ENCODE measurements at regions not wholly inside any gene's neighbourhood (a gene's known extent, or its start where the extent isn't known, plus 50 kb on each side); places are given as distances from the start of the nearest gene placed in this dataset.
"Not testable (repeated sequence)": the region's sequence is repeated elsewhere in the genome, so short reads cannot be mapped to it uniquely, and the experiment has no call there.

GRCh38 chr10:107546986-107547385, 382.5 kb upstream of the SORCS1 start:
- no peak for DNase-seq (ENCODE audit: low read depth)

DNA sequence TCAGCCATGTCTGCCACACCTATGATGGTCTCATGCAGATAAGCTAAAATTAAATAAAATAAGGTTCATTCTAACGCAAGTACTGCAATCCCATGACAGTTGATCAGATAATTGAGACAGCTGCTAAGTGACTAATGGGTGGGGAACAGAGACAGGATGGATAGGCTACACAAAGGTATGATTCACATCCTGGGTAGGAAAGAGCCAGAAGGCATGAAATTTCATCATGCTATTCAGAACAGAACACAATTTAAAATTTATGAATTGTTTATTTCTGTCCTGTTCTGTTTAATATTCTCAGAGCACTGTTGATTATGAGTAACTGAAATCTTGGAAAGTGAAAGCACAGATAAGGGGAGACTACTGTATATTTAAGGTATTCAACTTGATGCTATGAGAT, 381.8 kb upstream of the SORCS1 start:
- DNase-seq (ENCODE audit: low read depth) = no peak

DNA sequence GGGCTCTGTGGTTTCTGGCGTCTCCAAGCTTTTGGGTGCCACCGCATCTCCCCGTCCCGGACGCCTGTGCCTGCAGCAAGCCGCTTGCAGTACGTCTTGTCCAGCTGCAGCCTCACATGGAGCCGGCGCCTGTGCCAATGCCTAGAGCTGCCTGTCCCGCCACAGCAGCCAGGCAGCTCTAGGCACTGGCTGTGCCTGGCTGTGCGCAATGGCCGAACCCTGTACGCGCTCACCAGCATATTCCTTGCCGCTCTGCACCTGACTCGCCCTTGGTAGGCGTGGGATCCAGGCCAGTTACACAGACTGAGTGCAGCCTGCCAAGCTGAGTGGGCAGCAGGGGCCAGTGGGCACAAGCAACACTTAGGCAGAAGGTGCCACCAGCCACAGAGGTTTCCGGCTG, 381.2 kb upstream of the SORCS1 start:
- DNase-seq (ENCODE audit: low read depth) = no peak

GRCh38 chr10:107544706-107545520, 380.4 kb upstream of the SORCS1 start:
- DNase-seq (ENCODE audit: low read depth) = no peak

DNA sequence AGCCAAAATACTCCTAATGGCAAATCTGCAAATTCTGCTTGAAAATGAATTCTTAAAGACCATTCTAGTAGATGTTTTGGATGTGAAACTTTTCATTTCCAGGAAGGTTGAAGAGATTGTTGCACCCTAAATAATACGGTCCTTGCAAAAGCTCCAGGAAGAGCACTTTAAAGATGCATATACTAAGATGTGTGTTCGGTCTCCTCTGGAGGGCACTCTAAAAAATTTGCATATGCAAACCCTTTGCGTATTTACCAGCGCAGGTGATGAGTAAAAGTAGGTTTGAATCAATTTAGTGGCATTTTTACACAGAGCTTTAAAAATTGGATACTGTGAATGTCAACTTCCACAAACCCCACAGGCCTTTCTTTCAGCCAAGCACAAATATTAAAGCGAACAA, 378.1 kb upstream of the SORCS1 start:
- DNase-seq (ENCODE audit: low read depth) = no peak

DNA sequence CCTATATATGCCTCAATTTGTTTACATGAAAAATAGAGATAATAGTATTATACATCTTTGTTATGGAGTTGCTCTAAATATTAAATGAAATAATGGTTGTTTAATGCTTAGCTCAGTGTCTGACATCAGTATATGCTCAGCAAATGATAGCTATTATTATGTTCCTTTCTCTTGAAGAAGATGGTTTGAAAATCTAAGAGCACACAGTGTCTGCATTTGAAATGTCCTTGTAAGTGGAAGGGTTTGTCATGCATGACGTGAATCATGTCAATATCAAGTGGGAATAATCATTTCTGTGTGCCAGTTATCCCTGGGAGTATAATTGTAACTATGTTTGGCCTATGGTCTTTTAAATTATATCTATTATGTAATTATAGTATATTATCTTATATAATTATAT, 377.5 kb upstream of the SORCS1 start:
- DNase-seq (ENCODE audit: low read depth) = no peak

- no peak for DNase-seq (ENCODE audit: low read depth)
Measured at GRCh38 chr10:107540981-107541380, 376.5 kb upstream of the SORCS1 start.

- DNase-seq (ENCODE audit: low read depth) = no peak
Measured at GRCh38 chr10:107529350-107529749, 364.8 kb upstream of the SORCS1 start.

GRCh38 chr10:107520348-107520747, 355.8 kb upstream of the SORCS1 start:
- DNase-seq (ENCODE audit: low read depth) = no peak

- DNase-seq (ENCODE audit: low read depth) = no peak
Measured at GRCh38 chr10:107517811-107518210, 353.3 kb upstream of the SORCS1 start.

- DNase-seq (ENCODE audit: low read depth) = no peak
Measured at GRCh38 chr10:107516349-107516748, 351.8 kb upstream of the SORCS1 start.

GRCh38 chr10:107504011-107504410, 339.5 kb upstream of the SORCS1 start:
- DNase-seq (ENCODE audit: low read depth) = not testable (repeated sequence)

DNA sequence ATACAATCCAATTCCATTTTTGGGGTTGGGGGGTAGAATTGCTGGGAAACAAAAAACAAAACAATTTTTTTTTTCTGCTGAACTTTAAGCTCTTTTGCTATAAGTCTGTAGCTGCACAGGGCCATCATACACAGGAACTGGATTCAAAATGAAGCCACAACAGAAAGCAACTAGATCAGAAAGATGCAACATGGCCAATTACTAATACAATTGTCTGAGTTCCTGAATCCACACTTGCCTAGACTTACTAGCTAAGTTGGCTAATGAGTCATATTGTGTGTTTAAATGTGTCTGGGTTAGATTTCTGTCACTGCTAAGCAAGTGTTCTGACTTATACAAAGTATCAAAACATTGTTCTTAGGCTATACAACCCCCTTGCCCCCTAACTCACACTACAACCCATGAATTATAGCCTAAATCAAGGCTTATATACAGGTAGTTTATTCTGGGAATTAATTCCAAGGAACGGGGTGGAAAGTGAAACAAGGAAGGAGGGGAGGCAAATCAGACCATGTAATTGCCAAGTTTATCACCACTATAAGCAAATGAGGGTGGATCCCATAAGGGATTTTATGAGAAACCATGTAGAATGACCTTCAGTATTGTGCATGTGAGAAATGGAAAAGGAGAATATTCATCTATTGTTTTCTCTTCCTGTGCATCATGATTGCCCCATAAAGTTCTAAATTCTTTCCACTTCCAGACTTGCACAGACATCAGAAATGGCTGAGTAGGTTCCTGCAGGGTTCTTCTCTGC, 337.9 kb upstream of the SORCS1 start:
- no peak for DNase-seq (ENCODE audit: low read depth)

DNA sequence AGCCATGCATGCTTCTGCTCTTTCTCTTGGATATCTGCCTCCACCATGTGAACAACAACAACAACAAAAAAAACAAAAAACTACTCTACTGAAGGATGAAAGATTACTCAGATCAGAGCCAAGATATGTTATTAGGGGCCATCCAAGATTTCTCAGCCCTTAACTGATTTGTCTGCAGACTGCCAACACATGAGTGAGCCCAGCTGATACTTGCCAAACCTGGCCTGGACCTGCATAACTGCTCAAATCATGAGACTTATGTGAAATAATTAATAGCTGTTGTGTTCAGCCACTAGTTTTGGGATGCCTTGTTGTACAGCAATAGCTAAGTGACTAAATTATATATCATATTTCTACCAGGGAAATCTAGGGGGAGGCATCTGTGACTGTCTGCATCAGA, 334.5 kb upstream of the SORCS1 start:
- no peak for DNase-seq (ENCODE audit: low read depth)

DNA sequence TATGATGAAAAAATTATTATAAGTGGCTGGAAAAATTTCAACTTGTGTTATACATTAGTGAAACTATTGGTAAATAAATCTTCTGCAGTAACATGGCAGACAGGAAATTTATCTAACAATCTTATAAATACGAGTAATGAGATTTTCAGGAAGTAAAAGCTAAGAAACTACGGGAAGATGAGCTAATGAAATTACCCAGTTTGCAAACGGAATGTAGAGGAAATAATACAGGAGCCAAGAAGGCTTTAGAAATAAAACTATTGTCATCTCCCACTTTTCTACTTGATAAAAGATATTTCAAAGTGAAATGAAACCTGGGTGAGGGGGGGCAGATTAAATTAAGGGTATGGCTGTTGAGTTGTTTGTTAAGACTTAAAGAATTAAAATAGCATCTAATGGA, 332.5 kb upstream of the SORCS1 start:
- DNase-seq (ENCODE audit: low read depth) = no peak

DNA sequence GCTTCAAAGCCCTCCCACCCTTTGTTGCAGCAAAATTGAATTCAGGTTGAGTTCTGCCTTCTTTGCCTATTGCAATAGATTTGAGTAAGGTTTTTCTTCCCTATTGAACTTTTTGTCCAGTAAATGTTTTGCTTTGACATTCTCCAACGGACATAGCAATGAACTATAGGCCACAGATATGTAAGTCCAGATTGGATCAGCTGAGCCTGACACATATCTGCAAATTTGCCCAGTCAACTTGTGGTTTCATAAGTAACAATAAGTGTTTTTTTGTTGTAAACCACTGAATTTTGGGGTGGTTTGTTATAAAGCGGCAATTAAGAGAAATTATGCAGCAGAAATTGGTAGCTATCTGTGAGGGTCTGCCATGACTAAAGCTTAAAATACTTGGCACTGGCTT, 332.1 kb upstream of the SORCS1 start:
- no peak for DNase-seq (ENCODE audit: low read depth)

DNA sequence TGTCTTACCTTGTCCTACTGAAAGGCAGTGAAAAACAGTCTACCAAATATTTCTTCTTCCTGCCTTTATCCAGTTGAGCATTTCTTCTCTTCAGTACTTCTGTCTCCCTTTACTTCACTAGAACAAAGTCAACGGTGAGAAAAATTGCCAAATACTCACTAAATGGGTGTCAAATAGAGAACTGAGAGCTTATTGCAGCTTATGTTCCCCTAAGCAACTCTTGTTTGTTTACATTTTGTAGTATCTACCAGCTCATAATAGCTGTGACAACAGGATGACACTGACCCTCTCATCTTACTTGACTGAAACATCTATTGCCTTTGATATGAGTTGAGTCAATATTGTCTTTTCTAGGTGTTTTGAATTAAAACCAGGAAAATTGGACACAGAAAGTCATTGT, 327.9 kb upstream of the SORCS1 start:
- DNase-seq (ENCODE audit: low read depth) = no peak

DNA sequence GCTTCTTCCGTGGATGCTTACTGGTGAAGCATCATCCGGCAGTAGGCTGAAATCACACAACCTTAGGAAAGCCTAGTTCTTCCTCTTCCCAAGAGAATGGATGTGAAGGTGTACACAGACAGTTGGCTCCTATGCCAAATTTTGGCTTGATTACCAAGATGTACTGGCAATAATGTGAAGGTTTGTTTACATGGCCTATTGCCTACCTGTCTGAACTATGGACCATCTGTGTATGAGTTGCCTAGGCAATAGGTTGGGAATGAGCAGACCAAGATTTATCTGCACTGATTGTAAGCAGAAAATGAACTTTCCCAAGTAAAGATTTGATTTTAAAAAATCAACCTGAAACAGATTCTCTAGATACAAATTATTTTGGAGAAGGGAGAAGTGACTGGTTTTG, 325.9 kb upstream of the SORCS1 start:
- no peak for DNase-seq (ENCODE audit: low read depth)

DNA sequence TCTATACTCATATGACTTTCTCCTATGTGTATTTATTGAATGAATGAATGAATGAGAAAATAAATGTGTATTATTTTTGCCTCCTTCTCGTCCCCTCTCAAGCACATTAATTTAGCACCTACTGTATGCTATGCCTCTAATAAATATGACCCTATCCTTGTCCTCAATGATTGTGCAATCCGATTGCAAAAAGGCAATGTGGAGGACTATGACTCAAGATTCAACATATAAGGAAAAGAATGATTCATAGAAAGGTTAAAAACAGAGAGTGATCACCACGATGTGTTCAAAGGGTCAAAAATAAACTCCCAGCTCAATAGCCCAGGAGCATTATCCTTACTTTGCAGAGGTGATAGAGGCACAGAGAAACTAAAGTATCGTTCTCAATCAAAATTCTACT, 322.8 kb upstream of the SORCS1 start:
- DNase-seq (ENCODE audit: low read depth) = no peak

DNA sequence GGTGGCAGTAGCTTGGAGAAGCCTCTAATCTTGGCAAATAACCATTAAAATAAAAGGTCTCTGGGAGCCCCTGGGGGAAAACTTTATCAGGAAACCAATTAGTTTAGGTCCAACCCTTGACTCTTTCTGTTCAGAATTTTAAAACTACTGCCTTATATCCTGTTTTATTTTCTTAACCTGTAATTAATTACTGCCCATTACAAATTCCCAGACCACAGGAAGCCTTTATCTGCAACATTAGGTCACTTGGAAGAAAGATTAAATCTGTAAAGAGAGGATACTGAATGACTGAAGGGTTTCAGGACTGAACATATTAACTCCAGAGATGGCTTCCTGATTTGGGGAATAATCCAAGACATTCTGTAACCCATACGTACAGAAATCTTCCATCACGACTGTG, 320.5 kb upstream of the SORCS1 start:
- DNase-seq (ENCODE audit: low read depth) = no peak

GRCh38 chr10:107481881-107482280, 317.4 kb upstream of the SORCS1 start:
- no peak for DNase-seq (ENCODE audit: low read depth)

DNA sequence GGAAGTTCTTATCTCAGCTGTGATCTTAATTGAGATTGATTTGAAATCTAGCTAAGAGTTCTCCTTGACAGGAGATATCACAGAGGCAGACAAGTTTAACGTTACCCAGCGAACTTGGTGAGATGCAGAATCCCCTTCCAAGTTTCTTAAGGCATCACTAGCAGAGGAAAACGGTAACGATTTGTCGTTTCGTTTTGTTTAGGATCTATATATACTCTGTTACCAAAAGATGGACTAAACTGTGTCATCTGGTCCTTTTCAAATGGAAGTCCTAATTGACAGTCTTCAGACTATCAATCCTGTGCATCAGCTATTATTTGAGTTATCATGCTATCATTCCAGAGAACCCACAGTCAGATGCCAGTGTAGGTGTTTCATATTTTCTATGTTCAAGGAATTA, 316.7 kb upstream of the SORCS1 start:
- no peak for DNase-seq (ENCODE audit: low read depth)

- no peak for DNase-seq (ENCODE audit: low read depth)
Measured at GRCh38 chr10:107480781-107481180, 316.3 kb upstream of the SORCS1 start.
